NK-92 treated with Interleukin-12 subunit alpha and Interleukin-12 subunit beta, amount 100 ng/mL, for 24 hours (cell line): ENCODE measurements at regions not wholly inside any gene's neighbourhood (a gene's known extent, or its start where the extent isn't known, plus 50 kb on each side); places are given as distances from the start of the nearest gene placed in this dataset.
"Not testable (repeated sequence)": the region's sequence is repeated elsewhere in the genome, so short reads cannot be mapped to it uniquely, and the experiment has no call there.

Source experiments
- DNase-seq: peaks from one replicate; lab custom pipeline; 2025; lab: John Stamatoyannopoulos, UW

GRCh38 chr13:81995316-81995715 lies 1654.4 kb upstream of the SPRY2 start:
- DNase-seq, result no peak

GRCh38 chr13:81990652-81991051 lies 1649.7 kb upstream of the SPRY2 start:
- DNase-seq, result no peak

DNA sequence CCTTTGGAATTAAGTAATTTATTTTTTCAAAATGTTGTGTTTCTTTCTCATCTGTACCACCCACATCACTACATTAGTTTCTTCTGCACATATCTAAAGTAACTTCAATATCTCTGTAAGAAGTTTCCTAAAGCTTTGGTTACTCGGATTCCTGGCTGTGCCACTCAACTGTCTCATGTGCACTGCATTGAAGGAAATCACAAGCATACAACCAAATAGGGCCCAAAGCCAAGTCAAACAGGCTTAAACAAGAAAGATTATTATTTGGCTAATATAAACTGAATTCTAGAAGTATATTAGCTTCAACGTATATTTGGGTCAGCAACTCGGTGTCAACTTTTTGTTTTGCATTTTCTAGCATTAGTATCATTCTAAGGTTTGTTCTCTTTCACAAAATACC lies 1647.6 kb upstream of the SPRY2 start:
- no peak for DNase-seq

GRCh38 chr13:81987677-81988357 lies 1646.9 kb upstream of the SPRY2 start:
- DNase-seq, result no peak

DNA sequence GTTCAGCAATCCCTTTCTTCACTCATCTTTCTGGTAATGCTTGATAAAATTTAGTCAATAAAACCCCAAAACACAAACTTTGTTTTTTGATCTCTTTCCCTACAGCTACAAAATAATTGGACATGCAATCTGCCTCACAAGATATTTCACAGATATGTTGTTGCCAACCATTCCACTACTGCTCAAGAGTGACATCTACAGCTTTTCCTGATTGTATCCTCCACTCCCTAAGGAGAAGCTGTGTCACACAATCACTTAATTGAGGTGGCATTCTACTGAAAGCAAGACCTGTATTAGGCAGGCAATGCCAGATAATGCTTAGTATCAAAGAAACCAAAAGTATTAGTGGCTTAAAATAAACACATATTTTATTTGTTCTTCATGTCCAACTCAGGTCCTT lies 1646.2 kb upstream of the SPRY2 start:
- no peak for DNase-seq

DNA sequence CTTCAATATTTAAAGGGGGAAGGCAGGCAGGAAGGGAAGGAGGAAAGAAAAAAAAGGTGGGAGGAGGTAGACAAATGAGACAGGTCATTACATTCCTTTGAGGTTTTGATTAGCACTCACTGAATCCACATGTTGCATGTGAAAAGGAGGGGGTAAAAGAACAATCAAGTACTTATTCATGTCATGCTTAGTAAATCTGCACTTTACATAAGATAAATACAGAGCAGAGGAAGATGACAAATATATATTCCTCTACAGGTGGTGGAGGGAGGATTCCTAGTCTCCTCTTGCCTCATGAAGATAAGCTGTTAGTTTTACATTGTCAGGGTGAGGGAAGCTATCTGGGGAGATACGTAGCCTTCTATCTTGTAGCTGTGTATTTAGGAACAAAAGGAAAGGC lies 1645.4 kb upstream of the SPRY2 start:
- DNase-seq, result no peak

DNA sequence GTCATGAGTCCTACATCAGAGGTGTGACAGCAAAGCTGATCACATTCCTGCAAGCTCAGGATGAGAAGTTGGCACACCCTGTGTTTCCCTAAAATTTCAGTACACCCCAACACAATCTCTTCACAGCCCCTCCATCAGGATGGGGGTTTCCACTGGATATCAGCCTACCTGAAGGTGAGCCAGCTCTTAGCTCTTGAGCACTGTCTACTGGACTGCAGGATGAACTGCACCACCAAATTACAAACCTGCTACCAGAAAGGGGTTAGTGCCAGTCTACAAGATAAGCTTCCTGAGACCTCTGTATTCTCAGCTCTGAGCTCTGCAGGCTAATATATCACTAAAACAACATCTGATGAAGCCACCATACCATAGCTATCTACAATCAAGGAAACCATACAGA lies 1616.2 kb upstream of the SPRY2 start:
- no peak for DNase-seq

GRCh38 chr13:81929988-81930387 lies 1589.1 kb upstream of the SPRY2 start:
- DNase-seq, result no peak

- no peak for DNase-seq
Measured at GRCh38 chr13:81927347-81927746, 1586.4 kb upstream of the SPRY2 start.

DNA sequence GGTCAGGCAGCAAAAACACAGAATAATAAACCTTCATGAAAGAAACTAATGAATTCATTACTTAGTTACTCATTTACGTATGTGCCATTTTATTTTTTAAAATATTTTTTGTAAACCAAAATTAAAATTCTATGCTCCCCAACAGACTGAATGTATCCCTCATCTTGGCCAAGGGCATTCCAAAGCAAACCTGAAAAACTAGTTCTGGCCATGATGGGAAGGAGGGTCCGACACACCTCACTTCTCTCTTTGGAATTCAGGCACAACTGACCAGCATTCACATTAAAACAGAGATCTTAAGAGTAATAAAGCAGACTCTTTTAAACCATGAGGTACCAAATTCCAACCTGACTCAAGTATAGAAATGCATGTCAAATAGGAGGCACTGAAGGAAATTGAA lies 1576.9 kb upstream of the SPRY2 start:
- no peak for DNase-seq

DNA sequence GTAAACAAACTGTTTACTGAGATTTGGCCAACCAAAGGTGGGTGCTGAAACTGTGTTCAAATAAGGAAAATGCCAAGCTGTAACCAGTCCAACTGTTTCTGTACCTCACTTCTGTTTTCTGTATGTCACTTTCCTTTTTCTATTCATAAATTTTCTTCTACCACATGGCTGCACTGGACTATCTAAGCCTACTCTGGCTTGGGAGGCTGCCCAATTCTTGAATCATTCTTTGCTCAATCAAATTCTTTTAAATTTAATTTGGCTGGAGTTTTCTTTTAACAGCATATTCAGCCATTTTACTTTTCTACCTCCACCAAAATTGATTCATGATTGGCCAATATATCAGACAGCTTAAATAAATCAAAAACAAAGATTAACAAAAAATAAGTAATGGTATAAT lies 1575.5 kb upstream of the SPRY2 start:
- no peak for DNase-seq

DNA sequence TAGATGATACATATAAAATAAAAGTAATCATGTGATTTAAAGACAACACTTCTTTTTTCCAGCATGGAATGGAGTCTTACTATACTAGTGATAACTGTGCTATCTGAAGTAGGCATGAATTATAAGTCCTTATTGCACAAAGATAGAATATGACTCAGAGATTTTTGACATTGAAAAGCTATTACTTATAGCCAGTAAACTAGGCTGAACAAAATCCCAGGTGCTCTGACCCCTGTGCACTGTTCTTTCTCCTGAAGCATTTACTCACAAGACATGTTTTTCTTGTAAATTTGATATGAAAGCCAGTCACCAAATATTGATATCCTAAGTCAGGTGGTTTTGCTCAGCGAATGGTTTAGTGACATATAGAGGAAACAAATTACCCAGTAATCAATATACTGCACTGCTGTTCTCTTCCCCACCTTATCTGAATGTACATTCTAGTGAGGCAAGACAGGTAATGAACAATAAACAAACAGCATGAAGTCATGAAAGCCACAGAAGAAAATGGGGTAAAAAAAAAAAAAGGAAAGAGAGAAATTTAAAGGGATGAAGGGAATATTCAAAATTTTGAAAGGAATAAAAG lies 1567.0 kb upstream of the SPRY2 start:
- no peak for DNase-seq

GRCh38 chr13:81888855-81889254 lies 1547.9 kb upstream of the SPRY2 start:
- no peak for DNase-seq

DNA sequence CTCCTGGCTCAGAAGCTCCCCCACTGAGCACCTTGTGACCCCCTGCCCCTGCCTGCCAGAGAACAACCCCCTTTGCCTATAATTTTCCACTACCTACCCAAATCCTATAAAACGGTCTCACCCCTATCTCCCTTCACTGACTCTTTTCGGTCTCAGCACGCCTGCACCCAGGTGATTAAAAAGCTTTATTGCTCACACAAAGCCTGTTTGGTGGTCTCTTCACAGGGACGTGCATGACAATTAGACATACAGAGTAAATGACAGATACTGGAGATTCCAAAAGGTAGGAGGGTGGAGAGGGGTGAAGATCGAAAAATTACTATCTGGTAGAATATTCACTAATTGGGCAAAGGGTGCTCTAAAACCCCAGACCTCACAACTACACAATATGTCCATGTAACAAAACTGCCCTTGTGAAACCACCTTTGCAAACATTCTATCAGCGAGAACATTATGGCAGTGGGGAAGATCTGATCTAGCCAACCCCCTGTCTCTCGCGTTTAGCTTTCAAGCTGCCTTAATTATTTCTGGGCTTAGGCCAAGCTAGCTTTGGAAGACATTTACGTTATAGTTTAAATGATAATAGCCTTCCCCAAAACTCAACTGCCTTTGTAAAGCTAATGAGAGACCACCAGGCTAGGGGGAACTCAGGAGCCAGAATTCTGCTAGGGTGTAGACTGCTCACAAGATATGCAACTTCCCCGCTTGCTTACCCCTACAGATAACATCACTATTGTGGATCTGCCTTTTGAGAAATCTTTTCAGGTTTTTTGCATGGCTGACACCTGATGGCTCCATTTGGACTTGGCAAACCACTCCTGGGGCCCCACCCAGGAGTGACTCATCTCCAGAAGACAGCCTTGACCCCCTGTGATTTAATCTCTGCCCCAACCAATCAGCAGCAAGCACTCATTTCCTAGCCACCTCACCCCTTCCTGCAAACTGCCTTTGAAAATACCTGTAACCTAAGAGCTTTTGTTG lies 1534.0 kb upstream of the SPRY2 start:
- DNase-seq, result no peak

DNA sequence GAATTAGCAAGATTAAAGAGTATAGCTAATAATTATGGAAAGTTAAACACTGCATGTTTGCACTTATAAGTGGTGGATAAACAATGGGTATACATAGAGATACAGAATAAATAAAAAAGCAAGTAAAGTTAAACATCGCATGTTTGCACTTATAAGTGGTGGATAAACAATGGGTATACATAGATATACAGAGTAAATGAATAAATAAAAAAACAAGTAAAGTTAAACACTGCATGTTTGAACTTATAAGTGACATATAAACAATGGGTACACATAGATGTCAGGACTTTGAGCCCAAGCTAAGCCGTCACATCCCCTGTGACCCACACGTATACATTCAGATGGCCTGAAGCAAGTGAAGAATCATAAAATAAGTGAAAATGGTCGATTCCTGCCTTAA lies 1533.3 kb upstream of the SPRY2 start:
- no peak for DNase-seq

DNA sequence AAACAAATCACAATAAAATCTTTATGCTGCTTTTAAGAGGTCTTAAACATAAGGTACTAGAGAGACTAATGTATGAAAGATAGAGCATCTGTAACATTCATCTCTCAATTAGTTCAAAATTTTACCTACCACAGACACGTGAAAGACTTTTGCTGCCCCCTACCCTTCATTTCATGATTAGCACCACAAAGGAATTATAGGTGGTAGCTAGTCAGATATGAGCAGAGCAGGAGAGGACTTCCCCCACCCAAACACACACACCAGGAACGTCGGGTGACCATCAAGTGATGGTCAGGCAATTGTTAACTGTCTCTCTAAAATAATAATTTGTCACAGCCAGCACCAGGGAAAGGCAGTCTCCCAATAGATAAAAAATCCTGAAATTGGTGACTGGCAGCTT lies 1531.7 kb upstream of the SPRY2 start:
- DNase-seq, result no peak

GRCh38 chr13:81871751-81872325 lies 1530.9 kb upstream of the SPRY2 start:
- not testable (repeated sequence) for DNase-seq

DNA sequence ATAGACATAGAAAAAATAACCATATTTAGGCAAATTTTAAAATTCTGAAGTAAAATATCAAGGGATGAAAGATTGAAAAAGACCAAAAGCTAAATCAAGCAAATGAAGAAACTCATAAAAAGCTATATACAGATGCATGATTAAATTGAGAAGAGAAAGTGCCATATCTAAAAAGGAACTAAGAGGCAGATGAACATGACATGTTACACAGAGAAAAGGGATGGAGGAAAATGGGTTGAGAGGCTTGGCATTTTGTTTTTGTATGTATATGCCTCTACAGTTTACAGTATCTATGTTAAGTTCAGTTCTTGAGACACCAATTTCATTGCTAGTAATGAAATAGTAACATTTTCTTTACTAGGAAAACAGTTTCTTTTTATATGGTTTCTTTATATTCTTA lies 1507.4 kb upstream of the SPRY2 start:
- DNase-seq, result no peak

GRCh38 chr13:81846771-81847170 lies 1505.8 kb upstream of the SPRY2 start:
- no peak for DNase-seq

GRCh38 chr13:81821259-81821658 lies 1480.3 kb upstream of the SPRY2 start:
- no peak for DNase-seq

DNA sequence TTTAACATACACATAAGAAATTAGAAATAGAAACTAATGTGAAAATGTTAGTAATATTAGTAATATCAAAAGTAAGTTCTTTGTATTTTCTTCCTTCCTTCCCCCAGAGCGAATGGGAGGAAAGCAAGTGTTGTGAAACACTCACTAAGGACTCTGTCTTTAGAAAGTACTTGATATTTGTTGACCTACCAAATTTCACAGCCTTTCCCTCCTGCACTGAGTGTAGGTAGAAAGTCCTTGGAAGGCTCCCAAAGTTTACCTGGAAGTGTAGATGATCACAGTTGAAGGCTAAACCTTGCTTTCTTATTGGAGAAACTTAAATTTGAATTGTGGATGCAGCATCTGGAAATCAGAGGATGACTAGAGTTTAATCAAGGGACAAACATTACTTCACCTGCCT lies 1459.5 kb upstream of the SPRY2 start:
- DNase-seq, result no peak

DNA sequence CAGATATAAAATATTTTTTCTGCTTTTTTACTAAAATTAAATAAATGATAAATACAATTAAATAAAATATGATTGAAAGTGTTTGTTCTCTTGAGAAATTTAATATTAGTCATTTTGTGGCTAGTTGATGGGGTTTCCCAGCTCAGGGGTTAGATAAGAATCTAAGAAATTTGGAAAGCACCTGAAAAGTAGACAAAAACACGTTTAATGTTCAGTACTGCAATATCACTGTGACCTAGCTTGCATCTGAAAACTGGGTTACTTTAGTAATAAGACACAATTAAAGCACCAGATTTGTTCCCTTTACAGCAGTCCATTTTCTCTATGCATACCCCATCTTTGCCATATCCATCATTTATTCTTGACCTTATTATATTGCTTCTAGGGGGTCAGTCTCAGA lies 1454.8 kb upstream of the SPRY2 start:
- DNase-seq, result no peak

DNA sequence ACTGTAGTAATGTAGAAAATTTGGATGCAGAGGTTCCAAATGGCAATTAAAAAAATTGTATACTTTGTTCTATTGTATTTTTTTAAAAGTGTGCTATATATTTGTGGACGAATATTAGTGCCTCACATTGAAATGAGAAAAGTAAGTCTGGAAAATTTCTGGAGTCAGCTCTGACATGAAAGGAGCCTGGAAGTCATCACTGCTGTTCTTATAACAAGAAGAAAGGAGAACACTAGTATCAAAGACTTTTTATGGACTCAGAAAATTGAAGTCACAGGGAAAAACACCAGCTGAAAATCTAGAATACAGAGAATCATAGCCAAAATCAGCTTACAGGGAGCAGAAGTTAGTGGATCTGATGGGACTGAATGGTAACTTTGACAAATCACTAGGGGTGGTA lies 1450.7 kb upstream of the SPRY2 start:
- DNase-seq, result no peak
